ENCODE measurements at regions not wholly inside any gene's neighbourhood (a gene's known extent, or its start where the extent isn't known, plus 50 kb on each side); places are given as distances from the start of the nearest gene placed in this dataset.
"Not testable (repeated sequence)": the region's sequence is repeated elsewhere in the genome, so short reads cannot be mapped to it uniquely, and the experiment has no call there.

DNA sequence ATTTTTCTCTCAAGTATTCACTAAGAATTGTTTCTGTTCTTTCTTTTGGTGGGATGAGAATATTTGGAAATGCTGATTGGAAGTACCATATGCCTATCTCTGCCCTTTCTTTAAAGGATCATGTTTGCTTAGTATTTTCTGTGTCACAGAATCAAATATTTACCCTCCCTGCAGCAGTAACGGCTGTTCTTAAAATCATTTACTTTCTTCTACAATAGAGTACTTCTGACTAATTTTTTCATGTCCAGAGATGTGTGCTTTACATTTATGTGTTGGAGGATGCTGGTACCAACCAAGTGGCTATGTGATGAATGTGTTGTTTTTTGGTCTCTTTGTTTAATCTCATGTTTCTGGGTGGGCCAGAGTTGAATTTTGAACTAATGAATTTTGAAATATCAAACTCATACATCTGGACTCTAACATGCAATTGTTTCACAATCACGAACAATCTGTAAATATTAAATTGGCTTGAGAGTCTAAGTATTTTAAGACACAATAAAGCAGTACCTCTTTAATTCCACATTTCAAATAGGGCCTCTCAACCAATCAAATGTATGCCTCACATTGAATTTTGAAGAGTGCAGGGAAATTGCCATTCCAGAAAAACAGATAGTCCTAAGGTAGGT, 59.4 kb upstream of the ARSJ start:
- intact Hi-C loops (cut with micrococcal nuclease; ENCODE audit: unreplicated experiment) = no loop called here
- Mint-ChIP-seq H3K4me3 (ENCODE audit: low read depth, unreplicated experiment) (no peak overlapping the region), H3K9me3 (ENCODE audit: low read depth, unreplicated experiment) (peaks cover 5% of the 10 kb centered on the region), H3K27me3 (ENCODE audit: unreplicated experiment) (no peaks in the 10 kb centered on the region), H3K36me3 (ENCODE audit: insufficient read depth, unreplicated experiment) (peaks cover 7% of the 10 kb centered on the region), H3K4me1 (ENCODE audit: low read depth, unreplicated experiment) (peaks cover 43% of the 10 kb centered on the region), H3K27ac (ENCODE audit: unreplicated experiment) (no peak overlapping the region)
- CTCF ChIA-PET = no interaction called here
- BruUV-seq (replicated peaks) = no TSS peak
- no peak for DNase-seq
- TF ChIP-seq CTCF (IDR thresholded peaks at IDR 0.05; ENCODE audit: unreplicated experiment) = no peak

- TF ChIP-seq CTCF (IDR thresholded peaks at IDR 0.05; ENCODE audit: unreplicated experiment) = no peak
- H3K9me3 Mint-ChIP-seq (ENCODE audit: low read depth, unreplicated experiment) = peaks cover 5% of the 10 kb centered on the region
- H3K4me1 Mint-ChIP-seq (ENCODE audit: low read depth, unreplicated experiment) = peaks cover 30% of the 10 kb centered on the region
- BruUV-seq (replicated peaks) = no TSS peak
- H3K4me3 Mint-ChIP-seq (ENCODE audit: low read depth, unreplicated experiment) = no peak overlapping the region
- intact Hi-C loops (cut with micrococcal nuclease; ENCODE audit: unreplicated experiment) = no loop called here
- no peak overlapping the region for H3K27ac Mint-ChIP-seq (ENCODE audit: unreplicated experiment)
- CTCF ChIA-PET = no interaction called here
- H3K36me3 Mint-ChIP-seq (ENCODE audit: insufficient read depth, unreplicated experiment) = peaks cover 7% of the 10 kb centered on the region
- no peaks in the 10 kb centered on the region for H3K27me3 Mint-ChIP-seq (ENCODE audit: unreplicated experiment)
- DNase-seq = peak; percentile 8
These were observed 61.1 kb upstream of the ARSJ start for GRCh38 chr4:114040319-114041116.

- no peak overlapping the region for H3K27ac Mint-ChIP-seq (ENCODE audit: unreplicated experiment)
- H3K4me3 Mint-ChIP-seq (ENCODE audit: low read depth, unreplicated experiment) = no peak overlapping the region
- BruUV-seq (replicated peaks) = no TSS peak
- no peak for TF ChIP-seq CTCF (IDR thresholded peaks at IDR 0.05; ENCODE audit: unreplicated experiment)
- intact Hi-C loops (cut with micrococcal nuclease; ENCODE audit: unreplicated experiment) = no loop called here
- peaks cover 5% of the 10 kb centered on the region for H3K9me3 Mint-ChIP-seq (ENCODE audit: low read depth, unreplicated experiment)
- CTCF ChIA-PET = no interaction called here
- peaks cover 6% of the 10 kb centered on the region for H3K36me3 Mint-ChIP-seq (ENCODE audit: insufficient read depth, unreplicated experiment)
- no peaks in the 10 kb centered on the region for H3K27me3 Mint-ChIP-seq (ENCODE audit: unreplicated experiment)
- no peak for DNase-seq
- H3K4me1 Mint-ChIP-seq (ENCODE audit: low read depth, unreplicated experiment) = peaks cover 25% of the 10 kb centered on the region
These were observed 61.6 kb upstream of the ARSJ start for GRCh38 chr4:114041117-114041475.

DNA sequence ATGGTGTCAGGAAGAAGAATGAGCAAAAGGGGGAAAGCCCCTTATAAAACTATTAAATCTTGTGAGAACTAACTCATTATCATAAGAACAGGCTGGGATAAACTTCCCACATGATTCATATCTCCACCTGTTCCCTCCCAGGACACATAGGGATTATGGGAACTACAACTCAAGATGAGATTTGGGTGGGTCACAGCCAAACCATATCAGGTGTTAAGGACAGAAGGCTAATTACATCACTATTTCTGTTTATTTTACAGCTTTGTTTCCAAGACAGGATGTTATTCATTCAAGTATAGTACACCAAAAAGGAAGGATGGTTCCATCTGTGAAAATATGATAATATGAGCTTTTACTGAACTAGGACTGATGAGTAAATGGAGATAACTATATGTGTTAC, 63.7 kb upstream of the ARSJ start:
- no peak for DNase-seq
- CTCF ChIA-PET = no interaction called here
- no peaks in the 10 kb centered on the region for H3K36me3 Mint-ChIP-seq (ENCODE audit: insufficient read depth, unreplicated experiment)
- no peak overlapping the region for H3K4me3 Mint-ChIP-seq (ENCODE audit: low read depth, unreplicated experiment)
- intact Hi-C loops (cut with micrococcal nuclease; ENCODE audit: unreplicated experiment) = no loop called here
- no peak overlapping the region for H3K27ac Mint-ChIP-seq (ENCODE audit: unreplicated experiment)
- peaks cover 5% of the 10 kb centered on the region for H3K9me3 Mint-ChIP-seq (ENCODE audit: low read depth, unreplicated experiment)
- peaks cover 9% of the 10 kb centered on the region for H3K4me1 Mint-ChIP-seq (ENCODE audit: low read depth, unreplicated experiment)
- no peak for TF ChIP-seq CTCF (IDR thresholded peaks at IDR 0.05; ENCODE audit: unreplicated experiment)
- H3K27me3 Mint-ChIP-seq (ENCODE audit: unreplicated experiment) = no peaks in the 10 kb centered on the region
- no TSS peak for BruUV-seq (replicated peaks)

GRCh38 chr4:114044351-114044750, 64.9 kb upstream of the ARSJ start:
- intact Hi-C loops (cut with micrococcal nuclease; ENCODE audit: unreplicated experiment) = not testable (repeated sequence)

More at GRCh38 chr4:114044351-114044750, 64.9 kb upstream of the ARSJ start:
- BruUV-seq (replicated peaks); H3K27ac Mint-ChIP-seq (ENCODE audit: unreplicated experiment); DNase-seq; H3K36me3 Mint-ChIP-seq (ENCODE audit: insufficient read depth, unreplicated experiment); H3K9me3 Mint-ChIP-seq (ENCODE audit: low read depth, unreplicated experiment); H3K4me3 Mint-ChIP-seq (ENCODE audit: low read depth, unreplicated experiment); H3K4me1 Mint-ChIP-seq (ENCODE audit: low read depth, unreplicated experiment); H3K27me3 Mint-ChIP-seq (ENCODE audit: unreplicated experiment); CTCF ChIA-PET: not testable (repeated sequence)

Measured in Calu3 (cell line).